Central memory CD8-positive, alpha-beta T cell (primary cell): ENCODE measurements at regions not wholly inside any gene's neighbourhood (a gene's known extent, or its start where the extent isn't known, plus 50 kb on each side); places are given as distances from the start of the nearest gene placed in this dataset.

Experiments used
- ATAC-seq: fragments of 150-1000 bp; cut with Tn5 transposase; replicated peaks from 2 replicates; pipeline ENCODE4 v1.10.0; 2022; ENCODE audit warnings: mild to moderate bottlenecking, moderate FRiP score, moderate number of reproducible peaks; ENCODE audit not compliant: poor library complexity, severe bottlenecking; ENCODE audit errors: extremely low read depth
- DNase-seq, 2 donors: peaks; one replicate each; pipeline ENCODE4 v3.0.0; 2021; ENCODE audit warnings: low spot score in 2 of 2
- H3K27ac Mint-ChIP-seq: one replicate; pipeline ENCODE4 v1.8.0; 2022; ENCODE audit warnings: low read depth, mild to moderate bottlenecking, moderate library complexity, mixed read lengths
- H3K27me3 Mint-ChIP-seq: one replicate; pipeline ENCODE4 v1.8.0; 2022; ENCODE audit warnings: mixed read lengths
- H3K36me3 Mint-ChIP-seq: one replicate; pipeline ENCODE4 v1.8.0; 2022; ENCODE audit warnings: mild to moderate bottlenecking, moderate library complexity, mixed read lengths; ENCODE audit not compliant: insufficient read depth
- H3K4me1 Mint-ChIP-seq: one replicate; pipeline ENCODE4 v1.8.0; 2022; ENCODE audit warnings: mixed read lengths
- H3K4me3 Mint-ChIP-seq: one replicate; pipeline ENCODE4 v1.8.0; 2022; ENCODE audit warnings: mild to moderate bottlenecking, moderate library complexity, mixed read lengths
- H3K9me3 Mint-ChIP-seq: one replicate; pipeline ENCODE4 v1.8.0; 2022; ENCODE audit warnings: mixed read lengths

DNA sequence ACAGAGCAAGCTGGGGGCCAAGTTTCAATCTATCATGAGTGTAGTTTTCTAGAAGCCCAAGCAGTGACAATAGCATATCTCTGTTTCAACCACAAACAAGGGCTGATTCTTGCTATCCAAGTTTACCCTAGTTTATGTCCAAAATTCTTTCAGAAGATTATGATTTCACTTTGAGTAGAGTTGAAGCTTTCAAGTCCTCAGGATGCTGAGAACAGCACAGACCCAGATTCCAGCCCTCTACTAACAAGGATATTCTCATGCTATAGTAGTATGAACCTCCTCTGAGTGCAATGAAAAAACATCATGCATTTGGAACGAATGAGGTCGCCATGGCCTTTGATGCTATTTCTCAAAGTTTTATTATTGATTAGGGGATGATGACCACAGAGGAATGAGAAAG lies 344.1 kb upstream of the NPVF start:
- peaks cover 41% of the 10 kb centered on the region for H3K27me3 Mint-ChIP-seq
- DNase-seq (no peak), ATAC-seq (no peak)
- no peak overlapping the region for H3K4me3 Mint-ChIP-seq
- H3K27ac Mint-ChIP-seq = no peak overlapping the region
- H3K4me1 Mint-ChIP-seq = no peaks in the 10 kb centered on the region
- no peaks in the 10 kb centered on the region for H3K36me3 Mint-ChIP-seq
- H3K9me3 Mint-ChIP-seq = no peaks in the 10 kb centered on the region

- Mint-ChIP-seq H3K27me3 (peaks cover 41% of the 10 kb centered on the region), H3K9me3 (no peaks in the 10 kb centered on the region), H3K4me3 (no peak overlapping the region), H3K4me1 (no peaks in the 10 kb centered on the region), H3K27ac (no peak overlapping the region), H3K36me3 (no peaks in the 10 kb centered on the region)
- no peak for ATAC-seq
- no peak for DNase-seq
Observed at GRCh38 chr7:25574828-25575227, 346.5 kb upstream of the NPVF start.

DNA sequence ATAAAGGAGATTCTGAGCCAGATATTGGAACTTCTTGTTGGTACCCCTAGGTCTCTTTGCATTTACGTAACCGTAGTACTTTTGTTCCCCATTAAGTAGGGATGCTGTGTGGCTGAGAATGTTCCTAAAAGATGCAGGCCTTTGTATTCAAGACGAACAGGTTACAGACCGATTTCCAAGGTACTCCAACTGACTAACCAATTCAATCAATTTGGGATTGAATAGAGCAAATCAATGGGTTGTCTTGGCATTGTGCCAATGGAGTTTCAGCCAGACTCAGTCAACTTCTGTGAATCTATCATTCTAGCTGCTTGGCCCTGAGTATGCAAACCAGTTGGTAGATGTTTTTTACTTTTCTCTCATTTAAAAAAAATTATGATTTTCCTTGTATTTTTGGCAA lies 347.3 kb upstream of the NPVF start:
- Mint-ChIP-seq H3K27me3 (peaks cover 41% of the 10 kb centered on the region), H3K9me3 (no peaks in the 10 kb centered on the region), H3K27ac (no peak overlapping the region), H3K4me1 (no peaks in the 10 kb centered on the region), H3K4me3 (no peak overlapping the region), H3K36me3 (no peaks in the 10 kb centered on the region)
- no peak for ATAC-seq
- no peak for DNase-seq

- H3K36me3 Mint-ChIP-seq = no peaks in the 10 kb centered on the region
- no peaks in the 10 kb centered on the region for H3K9me3 Mint-ChIP-seq
- no peak overlapping the region for H3K27ac Mint-ChIP-seq
Observed at GRCh38 chr7:25578991-25579777, 350.9 kb upstream of the NPVF start.

DNA sequence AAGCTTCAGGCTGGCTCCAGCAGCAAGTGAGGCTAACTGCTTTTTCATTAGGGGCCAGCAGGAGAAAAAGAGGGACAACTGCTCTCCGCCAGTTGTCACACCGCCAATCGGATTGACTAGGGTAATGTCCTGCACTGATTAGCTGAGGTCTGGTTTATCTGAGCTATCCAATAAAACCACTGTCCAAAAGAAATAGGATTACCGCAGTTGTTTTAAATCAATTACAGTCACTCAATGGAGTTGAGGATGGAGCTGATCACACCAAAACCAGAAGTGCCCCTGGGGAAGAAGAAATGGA lies 351.4 kb upstream of the NPVF start:
- DNase-seq = no peak
- Mint-ChIP-seq H3K27ac (no peak overlapping the region), H3K4me1 (no peaks in the 10 kb centered on the region)

More at GRCh38 chr7:25578991-25579777, 350.9 kb upstream of the NPVF start:
- Mint-ChIP-seq H3K4me3 (no peak overlapping the region), H3K4me1 (no peaks in the 10 kb centered on the region), H3K27me3 (peaks cover 36% of the 10 kb centered on the region)
- ATAC-seq (no peak), DNase-seq (no peak)

DNA sequence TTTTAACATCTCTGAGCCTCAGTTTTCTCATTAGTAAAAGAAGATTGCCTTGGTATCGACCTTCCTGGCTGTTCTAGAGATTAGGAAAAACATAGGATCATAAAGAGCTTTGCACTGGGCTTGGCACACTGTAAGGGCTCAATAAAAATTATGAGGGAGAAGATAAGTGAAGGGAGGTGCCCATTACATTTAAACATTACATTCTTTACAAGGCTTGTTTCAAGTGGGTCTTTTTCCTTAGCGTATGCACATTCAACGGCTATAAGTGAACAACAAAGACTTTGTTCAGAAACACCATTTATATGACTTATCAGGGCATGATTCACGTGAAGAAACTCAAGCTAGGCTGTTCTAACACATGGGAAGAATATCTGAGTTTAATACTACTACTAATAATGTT lies 351.9 kb upstream of the NPVF start:
- DNase-seq (no peak), ATAC-seq (no peak)
- H3K27ac Mint-ChIP-seq = no peak overlapping the region
- no peaks in the 10 kb centered on the region for H3K4me1 Mint-ChIP-seq
- no peaks in the 10 kb centered on the region for H3K36me3 Mint-ChIP-seq
- no peaks in the 10 kb centered on the region for H3K9me3 Mint-ChIP-seq
- peaks cover 36% of the 10 kb centered on the region for H3K27me3 Mint-ChIP-seq
- H3K4me3 Mint-ChIP-seq = no peak overlapping the region

More for the DNA sequence above, 351.4 kb upstream of the NPVF start:
- Mint-ChIP-seq H3K4me3 (no peak overlapping the region), H3K27me3 (peaks cover 36% of the 10 kb centered on the region), H3K9me3 (no peaks in the 10 kb centered on the region), H3K36me3 (no peaks in the 10 kb centered on the region)
- ATAC-seq = no peak

DNA sequence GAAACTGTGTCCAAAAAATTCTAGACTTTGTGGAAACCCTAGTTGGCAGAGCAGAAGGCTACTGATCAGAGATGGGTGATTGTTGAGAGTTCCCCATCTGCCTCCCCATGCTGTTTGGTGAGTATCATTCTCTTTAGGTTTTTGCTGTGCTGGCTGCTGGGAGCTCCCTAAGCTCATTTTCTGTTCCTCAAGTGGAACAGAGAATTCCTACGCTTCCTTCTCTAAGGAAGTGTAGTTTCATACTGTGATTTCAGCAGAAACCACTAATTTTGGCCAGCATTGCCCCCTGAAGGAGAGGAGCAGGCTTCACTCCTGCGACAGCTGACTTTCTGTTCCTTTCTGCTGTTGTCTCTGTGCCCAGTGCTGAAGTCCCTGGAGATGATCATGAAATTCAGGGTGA lies 355.3 kb upstream of the NPVF start:
- Mint-ChIP-seq H3K4me1 (no peaks in the 10 kb centered on the region), H3K27me3 (peaks cover 45% of the 10 kb centered on the region), H3K4me3 (no peak overlapping the region), H3K9me3 (no peaks in the 10 kb centered on the region), H3K36me3 (no peaks in the 10 kb centered on the region), H3K27ac (no peak overlapping the region)
- ATAC-seq (no peak), DNase-seq (no peak)

- Mint-ChIP-seq H3K36me3 (no peaks in the 10 kb centered on the region), H3K27me3 (peaks cover 53% of the 10 kb centered on the region), H3K4me1 (no peaks in the 10 kb centered on the region), H3K9me3 (no peaks in the 10 kb centered on the region), H3K27ac (no peak overlapping the region), H3K4me3 (no peak overlapping the region)
- ATAC-seq (no peak), DNase-seq (no peak)
Observed at GRCh38 chr7:25584112-25584938, 356.0 kb upstream of the NPVF start.

GRCh38 chr7:25586513-25586912 lies 358.2 kb upstream of the NPVF start:
- Mint-ChIP-seq H3K36me3 (no peaks in the 10 kb centered on the region), H3K27ac (no peak overlapping the region), H3K4me1 (no peaks in the 10 kb centered on the region), H3K4me3 (no peak overlapping the region), H3K27me3 (peaks cover 62% of the 10 kb centered on the region), H3K9me3 (no peaks in the 10 kb centered on the region)
- DNase-seq = no peak
- no peak for ATAC-seq

DNA sequence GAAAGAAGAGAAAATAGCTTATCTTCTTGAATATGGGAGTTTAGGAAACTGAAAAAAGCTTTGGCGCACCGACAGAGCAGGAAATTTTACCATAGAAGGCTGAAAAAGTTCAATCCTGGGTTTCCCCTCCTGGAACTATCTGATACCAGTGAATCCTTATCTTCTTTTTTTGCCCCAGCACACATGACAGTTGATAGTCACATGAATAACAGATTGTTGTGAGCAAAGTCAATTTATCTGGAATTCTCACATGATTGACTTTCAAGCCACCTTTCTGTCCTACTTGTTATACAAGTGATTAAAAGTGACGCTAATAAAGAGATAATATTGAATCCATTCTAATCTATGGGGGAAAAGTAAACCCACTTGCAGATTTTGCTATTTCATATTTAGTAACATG lies 365.8 kb upstream of the NPVF start:
- H3K27me3 Mint-ChIP-seq = peaks cover 65% of the 10 kb centered on the region
- no peaks in the 10 kb centered on the region for H3K9me3 Mint-ChIP-seq
- ATAC-seq (no peak), DNase-seq (no peak)
- H3K36me3 Mint-ChIP-seq = no peaks in the 10 kb centered on the region
- no peak overlapping the region for H3K4me3 Mint-ChIP-seq
- no peak overlapping the region for H3K27ac Mint-ChIP-seq
- H3K4me1 Mint-ChIP-seq = no peaks in the 10 kb centered on the region

- H3K27me3 Mint-ChIP-seq = peaks cover 65% of the 10 kb centered on the region
- H3K36me3 Mint-ChIP-seq = no peaks in the 10 kb centered on the region
- H3K27ac Mint-ChIP-seq = no peak overlapping the region
- no peak for DNase-seq
- H3K9me3 Mint-ChIP-seq = no peaks in the 10 kb centered on the region
- H3K4me1 Mint-ChIP-seq = no peaks in the 10 kb centered on the region
- ATAC-seq = no peak
- no peak overlapping the region for H3K4me3 Mint-ChIP-seq
Observed at GRCh38 chr7:25594728-25595127, 366.4 kb upstream of the NPVF start.

DNA sequence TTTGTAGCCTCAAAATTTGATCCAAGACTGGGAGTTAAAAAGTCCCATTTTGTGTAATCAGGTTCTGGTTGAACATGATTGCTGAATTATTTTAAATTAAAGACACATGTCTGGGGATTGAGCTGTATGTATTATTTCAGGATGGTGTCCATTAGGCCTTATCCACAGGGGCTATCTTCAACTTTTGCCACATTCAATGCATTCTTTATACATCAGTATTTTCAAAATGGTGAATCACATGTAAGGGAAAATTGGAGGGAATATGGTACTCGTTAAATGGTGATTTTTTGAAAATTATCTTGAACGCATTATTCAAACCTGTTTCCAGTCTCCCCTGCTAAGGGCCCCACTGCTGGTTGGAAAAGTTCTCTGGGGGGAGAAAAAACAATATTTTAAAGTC lies 367.7 kb upstream of the NPVF start:
- H3K27me3 Mint-ChIP-seq = peaks cover 71% of the 10 kb centered on the region
- DNase-seq = no peak

GRCh38 chr7:25596443-25596842 lies 368.2 kb upstream of the NPVF start:
- Mint-ChIP-seq H3K27ac (no peak overlapping the region), H3K4me3 (no peak overlapping the region), H3K36me3 (no peaks in the 10 kb centered on the region), H3K9me3 (no peaks in the 10 kb centered on the region), H3K27me3 (peaks cover 73% of the 10 kb centered on the region), H3K4me1 (no peaks in the 10 kb centered on the region)
- ATAC-seq = no peak
- no peak for DNase-seq

More for the DNA sequence above, 367.7 kb upstream of the NPVF start:
- no peak for ATAC-seq
- Mint-ChIP-seq H3K4me3 (no peak overlapping the region), H3K27ac (no peak overlapping the region), H3K9me3 (no peaks in the 10 kb centered on the region), H3K4me1 (no peaks in the 10 kb centered on the region), H3K36me3 (no peaks in the 10 kb centered on the region)
